ENCODE measurements at regions not wholly inside any gene's neighbourhood (a gene's known extent, or its start where the extent isn't known, plus 50 kb on each side); places are given as distances from the start of the nearest gene placed in this dataset.

- CTCF ChIA-PET (ENCODE audit: partially characterized antibody) = no interaction called here
- Mint-ChIP-seq H3K4me1 (no peaks in the 10 kb centered on the region), H3K9me3 (peaks cover 0 to 5% (median 0%) of the 10 kb centered on the region in 8 donors), H3K27ac (no peak overlapping the region), H3K4me3 (no peak overlapping the region), H3K27me3 (peaks cover 0 to 3% of the 10 kb centered on the region in 2 donors), H3K36me3 (no peaks in the 10 kb centered on the region)
- POLR2A ChIA-PET (ENCODE audit: partially characterized antibody) = no interaction called here
- no peaks in the 10 kb centered on the region for H3K36me3 ChIP-seq (ENCODE audit: insufficient read depth, low read length)
- no peak overlapping the region for H3K4me3 ChIP-seq (ENCODE audit: low read length in 2 of 2)
- intact Hi-C loops (cut with micrococcal nuclease) = no loop called here
- no peaks in the 10 kb centered on the region for H3K9me3 ChIP-seq (ENCODE audit: control insufficient read depth in 1 of 2, low read length in 2 of 2)
- H3K4me1 ChIP-seq (ENCODE audit: insufficient read depth, low read length) = no peaks in the 10 kb centered on the region
- no peaks in the 10 kb centered on the region for H3K27me3 ChIP-seq (ENCODE audit: insufficient read depth, low read length)
- DNase-seq = no peak
- H3K27ac ChIP-seq (ENCODE audit: low read depth, low read length) = no peak overlapping the region
These were observed 398.6 kb downstream of the WDR72 start for GRCh38 chr15:53360881-53361280.

DNA sequence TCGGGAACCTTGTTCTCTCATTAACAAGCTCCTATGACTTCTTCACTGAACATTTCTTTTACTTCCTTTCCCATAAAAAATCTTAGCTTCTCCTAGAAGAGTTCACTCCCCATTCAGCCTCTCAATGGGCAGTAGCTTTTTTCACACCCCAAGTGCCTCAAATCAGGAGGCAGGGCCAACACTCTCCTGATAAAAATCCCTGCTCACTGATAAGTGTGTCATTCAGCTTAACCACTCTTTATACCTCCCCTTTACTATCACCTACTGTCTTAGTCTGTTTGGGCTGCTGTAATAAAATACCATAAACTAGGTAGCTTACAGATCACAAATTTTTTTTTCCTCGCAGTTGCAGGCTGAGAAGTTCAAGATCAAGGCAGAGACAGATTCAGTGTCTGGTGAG lies 400.4 kb downstream of the WDR72 start:
- ChIA-PET POLR2A (ENCODE audit: partially characterized antibody) (no interaction called here), CTCF (ENCODE audit: partially characterized antibody) (no interaction called here)
- no peak overlapping the region for H3K27ac Mint-ChIP-seq
- Histone ChIP-seq H3K27ac (ENCODE audit: low read depth, low read length) (no peak overlapping the region), H3K36me3 (ENCODE audit: insufficient read depth, low read length) (no peaks in the 10 kb centered on the region), H3K27me3 (ENCODE audit: insufficient read depth, low read length) (no peaks in the 10 kb centered on the region), H3K4me3 (ENCODE audit: low read length in 2 of 2) (no peak overlapping the region), H3K9me3 (ENCODE audit: control insufficient read depth in 1 of 2, low read length in 2 of 2) (no peaks in the 10 kb centered on the region), H3K4me1 (ENCODE audit: insufficient read depth, low read length) (no peaks in the 10 kb centered on the region)
- intact Hi-C loops (cut with micrococcal nuclease) = no loop called here
- H3K4me1 Mint-ChIP-seq = no peaks in the 10 kb centered on the region
- no peak overlapping the region for H3K4me3 Mint-ChIP-seq
- no peak for DNase-seq
- peaks cover 0 to 5% (median 0%) of the 10 kb centered on the region in 8 donors for H3K9me3 Mint-ChIP-seq
- no peaks in the 10 kb centered on the region for H3K36me3 Mint-ChIP-seq
- peaks cover 0 to 3% of the 10 kb centered on the region in 2 donors for H3K27me3 Mint-ChIP-seq

- H3K36me3 Mint-ChIP-seq = no peaks in the 10 kb centered on the region
- H3K4me3 Mint-ChIP-seq = no peak overlapping the region
- POLR2A ChIA-PET (ENCODE audit: partially characterized antibody) = no interaction called here
- H3K9me3 ChIP-seq (ENCODE audit: control insufficient read depth in 1 of 2, low read length in 2 of 2) = no peaks in the 10 kb centered on the region
- no peak overlapping the region for H3K27ac ChIP-seq (ENCODE audit: low read depth, low read length)
- no peaks in the 10 kb centered on the region for H3K36me3 ChIP-seq (ENCODE audit: insufficient read depth, low read length)
- CTCF ChIA-PET (ENCODE audit: partially characterized antibody) = no interaction called here
- no peak overlapping the region for H3K27ac Mint-ChIP-seq
- H3K4me1 ChIP-seq (ENCODE audit: insufficient read depth, low read length) = no peaks in the 10 kb centered on the region
- no peaks in the 10 kb centered on the region for H3K27me3 Mint-ChIP-seq
- no peaks in the 10 kb centered on the region for H3K4me1 Mint-ChIP-seq
- H3K9me3 Mint-ChIP-seq = peaks cover 0 to 5% (median 1%) of the 10 kb centered on the region in 8 donors
- H3K4me3 ChIP-seq (ENCODE audit: low read length in 2 of 2) = no peak overlapping the region
- no peak for DNase-seq
- H3K27me3 ChIP-seq (ENCODE audit: insufficient read depth, low read length) = no peaks in the 10 kb centered on the region
- intact Hi-C loops (cut with micrococcal nuclease) = no loop called here
These were observed 404.6 kb downstream of the WDR72 start for GRCh38 chr15:53354874-53355273.

DNA sequence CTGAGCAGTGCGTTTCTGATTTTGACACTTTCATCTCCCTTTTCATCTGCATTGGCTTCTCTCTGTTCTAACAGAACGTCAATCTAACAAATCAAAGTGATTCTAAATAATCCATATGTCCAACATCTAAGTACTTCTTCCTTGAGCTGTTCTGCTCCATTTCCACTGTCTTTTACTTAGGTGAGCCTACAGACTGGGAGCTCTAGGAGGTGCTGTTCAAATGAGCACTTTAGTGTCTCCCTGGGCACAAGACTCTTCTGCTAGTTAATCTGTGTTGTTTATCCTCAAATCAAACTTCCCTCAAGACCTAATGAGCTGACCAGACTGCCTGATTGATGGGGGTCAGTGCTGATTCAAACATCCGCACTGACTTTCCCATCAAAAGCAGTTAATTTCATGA lies 408.1 kb downstream of the WDR72 start:
- Mint-ChIP-seq H3K36me3 (no peaks in the 10 kb centered on the region), H3K9me3 (peaks cover 0 to 4% (median under 1%) of the 10 kb centered on the region in 8 donors), H3K4me1 (no peaks in the 10 kb centered on the region), H3K4me3 (no peak overlapping the region), H3K27me3 (no peaks in the 10 kb centered on the region), H3K27ac (no peak overlapping the region)
- H3K4me1 ChIP-seq (ENCODE audit: insufficient read depth, low read length) = no peaks in the 10 kb centered on the region
- no peak overlapping the region for H3K4me3 ChIP-seq (ENCODE audit: low read length in 2 of 2)
- no peaks in the 10 kb centered on the region for H3K36me3 ChIP-seq (ENCODE audit: insufficient read depth, low read length)
- CTCF ChIA-PET (ENCODE audit: partially characterized antibody) = no interaction called here
- POLR2A ChIA-PET (ENCODE audit: partially characterized antibody) = no interaction called here
- DNase-seq = no peak
- H3K9me3 ChIP-seq (ENCODE audit: control insufficient read depth in 1 of 2, low read length in 2 of 2) = no peaks in the 10 kb centered on the region
- H3K27ac ChIP-seq (ENCODE audit: low read depth, low read length) = no peak overlapping the region
- no peaks in the 10 kb centered on the region for H3K27me3 ChIP-seq (ENCODE audit: insufficient read depth, low read length)
- intact Hi-C loops (cut with micrococcal nuclease) = no loop called here

DNA sequence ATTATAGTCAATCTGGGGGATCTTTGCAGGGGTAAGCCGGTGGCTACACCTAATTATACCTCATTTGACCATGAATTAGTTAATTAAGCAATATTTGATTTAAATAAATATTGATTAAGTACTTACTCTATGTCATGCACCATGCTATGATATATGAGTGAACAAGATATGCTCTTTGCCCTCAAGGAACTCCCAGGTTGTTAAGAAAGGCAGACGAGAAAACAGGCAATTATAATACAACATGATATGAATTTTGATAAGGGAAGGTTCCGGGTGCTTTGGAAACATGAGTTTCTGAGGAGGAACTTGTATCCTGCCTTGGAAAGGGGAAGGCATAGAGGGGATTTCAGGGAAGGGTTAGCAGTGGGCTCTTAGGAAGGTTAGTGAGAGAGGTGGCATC lies 412.9 kb downstream of the WDR72 start:
- ChIA-PET CTCF (ENCODE audit: partially characterized antibody) (no interaction called here), POLR2A (ENCODE audit: partially characterized antibody) (no interaction called here)
- DNase-seq = no peak
- Histone ChIP-seq H3K4me3 (ENCODE audit: low read length in 2 of 2) (no peak overlapping the region), H3K27me3 (ENCODE audit: insufficient read depth, low read length) (no peaks in the 10 kb centered on the region), H3K27ac (ENCODE audit: low read depth, low read length) (no peak overlapping the region), H3K9me3 (ENCODE audit: control insufficient read depth in 1 of 2, low read length in 2 of 2) (no peaks in the 10 kb centered on the region), H3K4me1 (ENCODE audit: insufficient read depth, low read length) (no peaks in the 10 kb centered on the region), H3K36me3 (ENCODE audit: insufficient read depth, low read length) (no peaks in the 10 kb centered on the region)
- H3K27me3 Mint-ChIP-seq = no peaks in the 10 kb centered on the region
- intact Hi-C loops (cut with micrococcal nuclease) = no loop called here
- no peaks in the 10 kb centered on the region for H3K4me1 Mint-ChIP-seq
- H3K9me3 Mint-ChIP-seq = peaks cover 0 to 4% (median 0%) of the 10 kb centered on the region in 8 donors
- H3K4me3 Mint-ChIP-seq = no peak overlapping the region
- no peak overlapping the region for H3K27ac Mint-ChIP-seq
- H3K36me3 Mint-ChIP-seq = no peaks in the 10 kb centered on the region

- no peaks in the 10 kb centered on the region for H3K27me3 Mint-ChIP-seq
- H3K27ac Mint-ChIP-seq = no peak overlapping the region
- no peaks in the 10 kb centered on the region for H3K9me3 ChIP-seq (ENCODE audit: control insufficient read depth in 1 of 2, low read length in 2 of 2)
- intact Hi-C loops (cut with micrococcal nuclease) = no loop called here
- H3K4me1 ChIP-seq (ENCODE audit: insufficient read depth, low read length) = no peaks in the 10 kb centered on the region
- ChIA-PET CTCF (ENCODE audit: partially characterized antibody) (no interaction called here), POLR2A (ENCODE audit: partially characterized antibody) (no interaction called here)
- no peak overlapping the region for H3K4me3 Mint-ChIP-seq
- no peaks in the 10 kb centered on the region for H3K36me3 Mint-ChIP-seq
- no peaks in the 10 kb centered on the region for H3K27me3 ChIP-seq (ENCODE audit: insufficient read depth, low read length)
- H3K4me3 ChIP-seq (ENCODE audit: low read length in 2 of 2) = no peak overlapping the region
- no peaks in the 10 kb centered on the region for H3K36me3 ChIP-seq (ENCODE audit: insufficient read depth, low read length)
- no peak for DNase-seq
- no peak overlapping the region for H3K27ac ChIP-seq (ENCODE audit: low read depth, low read length)
- no peaks in the 10 kb centered on the region for H3K4me1 Mint-ChIP-seq
- peaks cover 0 to 3% (median 0%) of the 10 kb centered on the region in 8 donors for H3K9me3 Mint-ChIP-seq
These were observed 427.9 kb downstream of the WDR72 start for GRCh38 chr15:53331328-53332190.

- H3K27ac ChIP-seq (ENCODE audit: low read depth, low read length) = no peak overlapping the region
- no peaks in the 10 kb centered on the region for H3K27me3 Mint-ChIP-seq
- H3K36me3 ChIP-seq (ENCODE audit: insufficient read depth, low read length) = no peaks in the 10 kb centered on the region
- no peak overlapping the region for H3K27ac Mint-ChIP-seq
- no peaks in the 10 kb centered on the region for H3K27me3 ChIP-seq (ENCODE audit: insufficient read depth, low read length)
- H3K9me3 Mint-ChIP-seq = peaks cover 0 to 3% (median 0%) of the 10 kb centered on the region in 8 donors
- ChIA-PET POLR2A (ENCODE audit: partially characterized antibody) (no interaction called here), CTCF (ENCODE audit: partially characterized antibody) (no interaction called here)
- intact Hi-C loops (cut with micrococcal nuclease) = no loop called here
- H3K4me1 ChIP-seq (ENCODE audit: insufficient read depth, low read length) = no peaks in the 10 kb centered on the region
- DNase-seq = no peak
- no peaks in the 10 kb centered on the region for H3K36me3 Mint-ChIP-seq
- H3K9me3 ChIP-seq (ENCODE audit: control insufficient read depth in 1 of 2, low read length in 2 of 2) = no peaks in the 10 kb centered on the region
- H3K4me1 Mint-ChIP-seq = no peaks in the 10 kb centered on the region
- no peak overlapping the region for H3K4me3 ChIP-seq (ENCODE audit: low read length in 2 of 2)
- H3K4me3 Mint-ChIP-seq = no peak overlapping the region
These were observed 431.1 kb downstream of the WDR72 start for GRCh38 chr15:53328341-53328740.

Measured in CD4-positive, alpha-beta memory T cell (primary cell).